ENCODE measurements at regions not wholly inside any gene's neighbourhood (a gene's known extent, or its start where the extent isn't known, plus 50 kb on each side); places are given as distances from the start of the nearest gene placed in this dataset.
"Not testable (repeated sequence)": the region's sequence is repeated elsewhere in the genome, so short reads cannot be mapped to it uniquely, and the experiment has no call there.

DNA sequence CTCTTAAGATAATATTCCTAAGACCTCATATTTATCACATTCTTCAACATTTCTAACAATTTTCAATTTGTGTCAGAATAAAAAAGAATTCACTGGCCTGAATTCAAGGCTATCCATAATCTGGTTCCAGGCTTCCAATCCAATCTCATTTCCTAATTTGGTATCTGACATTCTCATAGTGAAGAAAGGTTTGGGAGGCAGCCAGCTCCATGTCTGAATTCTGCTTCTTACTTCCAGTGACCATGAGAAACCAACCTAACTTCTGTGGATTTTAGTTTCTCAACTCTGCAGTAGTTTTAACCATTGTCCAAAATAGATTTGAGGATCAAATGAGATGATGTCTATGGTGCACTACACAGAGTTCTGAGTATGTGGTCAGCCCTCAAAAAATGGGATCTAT is 439.1 kb upstream of the GCFC2 start:
- Histone ChIP-seq H4K20me1 (ENCODE audit: insufficient read depth, low read length) (no peaks in the 10 kb centered on the region), H3K4me2 (ENCODE audit: insufficient read depth, low read length) (no peak overlapping the region), H3K9me3 (ENCODE audit: low read depth, low read length) (no peaks in the 10 kb centered on the region), H2AFZ (ENCODE audit: low read length) (no peak overlapping the region), H3K4me1 (ENCODE audit: insufficient read depth, low read length) (no peaks in the 10 kb centered on the region), H3K27ac (ENCODE audit: low read depth, low read length) (no peak overlapping the region), H3K36me3 (ENCODE audit: insufficient read depth, low read length) (no peaks in the 10 kb centered on the region), H3K27me3 (ENCODE audit: insufficient read depth, low read length) (no peaks in the 10 kb centered on the region), H3K4me3 (ENCODE audit: insufficient read depth, low read length) (no peak overlapping the region), H3K79me2 (ENCODE audit: insufficient read depth, low read length) (no peaks in the 10 kb centered on the region)
- TF ChIP-seq, protein P1, sequence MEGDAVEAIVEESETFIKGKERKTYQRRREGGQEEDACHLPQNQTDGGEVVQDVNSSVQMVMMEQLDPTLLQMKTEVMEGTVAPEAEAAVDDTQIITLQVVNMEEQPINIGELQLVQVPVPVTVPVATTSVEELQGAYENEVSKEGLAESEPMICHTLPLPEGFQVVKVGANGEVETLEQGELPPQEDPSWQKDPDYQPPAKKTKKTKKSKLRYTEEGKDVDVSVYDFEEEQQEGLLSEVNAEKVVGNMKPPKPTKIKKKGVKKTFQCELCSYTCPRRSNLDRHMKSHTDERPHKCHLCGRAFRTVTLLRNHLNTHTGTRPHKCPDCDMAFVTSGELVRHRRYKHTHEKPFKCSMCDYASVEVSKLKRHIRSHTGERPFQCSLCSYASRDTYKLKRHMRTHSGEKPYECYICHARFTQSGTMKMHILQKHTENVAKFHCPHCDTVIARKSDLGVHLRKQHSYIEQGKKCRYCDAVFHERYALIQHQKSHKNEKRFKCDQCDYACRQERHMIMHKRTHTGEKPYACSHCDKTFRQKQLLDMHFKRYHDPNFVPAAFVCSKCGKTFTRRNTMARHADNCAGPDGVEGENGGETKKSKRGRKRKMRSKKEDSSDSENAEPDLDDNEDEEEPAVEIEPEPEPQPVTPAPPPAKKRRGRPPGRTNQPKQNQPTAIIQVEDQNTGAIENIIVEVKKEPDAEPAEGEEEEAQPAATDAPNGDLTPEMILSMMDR (IDR thresholded peaks at IDR 0.05; ENCODE audit: extremely low read depth, low read depth, low read length): no peak
- DNase-seq (ENCODE audit: insufficient read length, low spot score, missing footprints): no peak

DNA sequence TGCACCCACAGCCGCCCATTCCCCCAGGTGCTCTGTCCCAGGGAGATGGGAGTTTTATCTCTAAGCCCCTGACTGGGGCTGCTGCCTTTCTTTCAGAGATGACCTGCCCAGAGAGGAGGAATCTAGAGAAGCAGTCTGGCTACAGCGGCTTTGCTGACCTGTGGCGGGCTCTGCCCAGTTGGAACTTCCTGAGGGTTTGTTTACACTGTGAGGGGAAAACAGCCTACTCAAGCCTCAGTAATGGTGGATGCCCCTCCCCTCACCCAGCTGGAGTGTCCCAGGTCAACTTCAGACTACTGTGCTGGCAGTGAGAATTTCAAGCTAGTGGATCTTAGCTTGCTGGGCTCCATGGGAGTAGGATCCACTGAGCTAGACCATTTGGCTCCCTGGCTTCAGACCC is 428.6 kb upstream of the GCFC2 start:
- not testable (repeated sequence) for DNase-seq (ENCODE audit: insufficient read length, low spot score, missing footprints); H3K9me3 ChIP-seq (ENCODE audit: low read depth, low read length); H3K4me1 ChIP-seq (ENCODE audit: insufficient read depth, low read length); H4K20me1 ChIP-seq (ENCODE audit: insufficient read depth, low read length); H3K36me3 ChIP-seq (ENCODE audit: insufficient read depth, low read length); H3K4me3 ChIP-seq (ENCODE audit: insufficient read depth, low read length); H3K4me2 ChIP-seq (ENCODE audit: insufficient read depth, low read length); H3K27me3 ChIP-seq (ENCODE audit: insufficient read depth, low read length); H3K79me2 ChIP-seq (ENCODE audit: insufficient read depth, low read length); H3K27ac ChIP-seq (ENCODE audit: low read depth, low read length); H2AFZ ChIP-seq (ENCODE audit: low read length)

DNA sequence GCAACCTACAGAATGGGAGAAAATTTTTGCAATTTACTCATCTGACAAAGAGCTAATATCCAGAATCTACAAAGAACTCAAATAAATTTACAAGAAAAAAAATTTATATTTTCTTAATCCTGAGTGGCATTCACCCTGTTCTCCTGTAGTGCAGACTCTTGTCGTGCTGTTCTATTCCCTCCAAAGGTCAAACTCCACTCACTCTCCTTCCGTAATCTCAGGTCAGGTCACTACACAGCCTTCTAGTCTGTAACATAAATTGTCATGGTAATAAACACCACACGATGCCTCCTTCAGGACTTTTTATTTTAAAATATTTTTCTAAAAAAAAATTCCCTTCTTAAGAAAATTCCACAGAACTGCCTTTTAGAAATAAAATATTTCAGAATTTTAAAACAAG is 417.9 kb upstream of the GCFC2 start:
- TF ChIP-seq, protein P1 (IDR thresholded peaks at IDR 0.05; ENCODE audit: extremely low read depth, low read depth, low read length): no peak
- Histone ChIP-seq H3K27ac (ENCODE audit: low read depth, low read length) (no peak overlapping the region), H2AFZ (ENCODE audit: low read length) (no peak overlapping the region), H3K4me2 (ENCODE audit: insufficient read depth, low read length) (no peak overlapping the region), H3K79me2 (ENCODE audit: insufficient read depth, low read length) (no peaks in the 10 kb centered on the region), H3K27me3 (ENCODE audit: insufficient read depth, low read length) (no peaks in the 10 kb centered on the region), H3K36me3 (ENCODE audit: insufficient read depth, low read length) (no peaks in the 10 kb centered on the region), H3K4me1 (ENCODE audit: insufficient read depth, low read length) (no peaks in the 10 kb centered on the region), H4K20me1 (ENCODE audit: insufficient read depth, low read length) (no peaks in the 10 kb centered on the region), H3K4me3 (ENCODE audit: insufficient read depth, low read length) (no peak overlapping the region), H3K9me3 (ENCODE audit: low read depth, low read length) (no peaks in the 10 kb centered on the region)
- DNase-seq (ENCODE audit: insufficient read length, low spot score, missing footprints): no peak

DNA sequence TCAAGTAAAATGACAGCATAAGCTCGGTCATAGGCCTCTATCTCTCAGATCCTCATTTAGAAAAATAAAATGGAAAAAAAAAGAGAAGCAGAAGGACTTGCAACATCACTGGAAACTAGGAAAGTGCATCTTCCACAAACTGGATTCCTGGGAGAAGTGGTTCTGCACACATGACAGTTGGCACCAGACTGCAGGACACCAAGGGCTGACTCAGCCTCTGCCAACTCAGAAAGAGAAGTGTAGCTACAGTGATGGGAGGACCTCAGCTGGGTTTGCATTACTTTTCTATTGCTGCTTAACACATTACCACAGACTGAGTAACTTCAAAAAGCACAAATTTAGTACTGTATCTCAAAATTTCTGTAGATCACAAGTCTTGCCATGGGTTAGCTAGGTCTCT is 409.5 kb upstream of the GCFC2 start:
- Histone ChIP-seq H3K4me1 (ENCODE audit: insufficient read depth, low read length) (no peaks in the 10 kb centered on the region), H3K4me3 (ENCODE audit: insufficient read depth, low read length) (no peak overlapping the region), H2AFZ (ENCODE audit: low read length) (no peak overlapping the region), H3K36me3 (ENCODE audit: insufficient read depth, low read length) (no peaks in the 10 kb centered on the region), H3K79me2 (ENCODE audit: insufficient read depth, low read length) (no peaks in the 10 kb centered on the region), H4K20me1 (ENCODE audit: insufficient read depth, low read length) (no peaks in the 10 kb centered on the region), H3K27me3 (ENCODE audit: insufficient read depth, low read length) (no peaks in the 10 kb centered on the region), H3K27ac (ENCODE audit: low read depth, low read length) (no peak overlapping the region), H3K9me3 (ENCODE audit: low read depth, low read length) (peaks cover 2% of the 10 kb centered on the region), H3K4me2 (ENCODE audit: insufficient read depth, low read length) (no peak overlapping the region)
- TF ChIP-seq, protein P1 (IDR thresholded peaks at IDR 0.05; ENCODE audit: extremely low read depth, low read depth, low read length): no peak
- DNase-seq (ENCODE audit: insufficient read length, low spot score, missing footprints): no peak

DNA sequence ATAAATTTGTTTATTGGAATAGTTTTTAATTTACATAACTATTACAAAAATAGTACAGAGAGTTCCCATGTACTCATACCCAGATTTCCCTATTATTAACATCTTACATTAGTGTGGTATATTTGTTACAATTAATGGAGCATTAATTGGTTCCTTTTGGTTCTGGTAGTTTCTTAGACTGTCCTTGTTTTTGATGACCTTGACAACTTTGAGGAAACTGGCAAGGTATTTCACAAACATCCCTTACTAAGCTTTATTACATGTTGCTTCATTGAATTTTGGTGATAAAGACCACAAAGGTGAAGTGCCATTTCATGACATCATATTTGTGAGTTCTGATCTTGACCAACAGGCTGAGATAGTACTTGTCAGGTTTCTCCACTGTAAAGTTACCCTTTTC is 379.0 kb upstream of the GCFC2 start:
- Histone ChIP-seq H2AFZ (ENCODE audit: low read length) (no peak overlapping the region), H3K4me3 (ENCODE audit: insufficient read depth, low read length) (no peak overlapping the region), H3K79me2 (ENCODE audit: insufficient read depth, low read length) (no peaks in the 10 kb centered on the region), H3K4me1 (ENCODE audit: insufficient read depth, low read length) (no peaks in the 10 kb centered on the region), H3K27ac (ENCODE audit: low read depth, low read length) (no peak overlapping the region), H3K4me2 (ENCODE audit: insufficient read depth, low read length) (no peak overlapping the region), H3K9me3 (ENCODE audit: low read depth, low read length) (no peaks in the 10 kb centered on the region), H3K36me3 (ENCODE audit: insufficient read depth, low read length) (no peaks in the 10 kb centered on the region), H3K27me3 (ENCODE audit: insufficient read depth, low read length) (no peaks in the 10 kb centered on the region), H4K20me1 (ENCODE audit: insufficient read depth, low read length) (no peaks in the 10 kb centered on the region)
- TF ChIP-seq, protein P1 (IDR thresholded peaks at IDR 0.05; ENCODE audit: extremely low read depth, low read depth, low read length): no peak
- DNase-seq (ENCODE audit: insufficient read length, low spot score, missing footprints): no peak
